ENCODE measurements at regions not wholly inside any gene's neighbourhood (a gene's known extent, or its start where the extent isn't known, plus 50 kb on each side); places are given as distances from the start of the nearest gene placed in this dataset.

GRCh38 chr16:86321491-86321890 is 188.8 kb upstream of the FOXF1 start:
- no peaks in the 10 kb centered on the region for H3K36me3 ChIP-seq (ENCODE audit: control insufficient read depth in 2 of 2, extremely low read depth in 1 of 2, insufficient read depth in 2 of 2, low read length in 2 of 2)
- no peak for DNase-seq (ENCODE audit: low read depth, low spot score)

GRCh38 chr16:86322283-86322682 is 188.0 kb upstream of the FOXF1 start:
- no peak overlapping the region for H3K4me2 ChIP-seq (ENCODE audit: control insufficient read depth, extremely low read depth, insufficient read depth, low read depth, low read length)
- H3K36me3 ChIP-seq (ENCODE audit: control insufficient read depth in 2 of 2, extremely low read depth in 1 of 2, insufficient read depth in 2 of 2, low read length in 2 of 2) = no peaks in the 10 kb centered on the region
- no peak overlapping the region for H3K9ac ChIP-seq (ENCODE audit: control insufficient read depth, extremely low read depth, insufficient read depth, low read length)
- H3K4me3 ChIP-seq (ENCODE audit: control insufficient read depth in 2 of 3, extremely low read depth in 1 of 3, insufficient read depth in 2 of 3, low read depth in 1 of 3, low read length in 3 of 3) = no peak overlapping the region
- no peaks in the 10 kb centered on the region for H3K9me1 ChIP-seq (ENCODE audit: control insufficient read depth, extremely low read depth, insufficient read depth, low read length)
- no peaks in the 10 kb centered on the region for H3K27me3 ChIP-seq (ENCODE audit: control insufficient read depth, extremely low read depth, insufficient read depth, low read length)
- FAIRE-seq (no peak), DNase-seq (ENCODE audit: low read depth, low spot score) (no peak)
- no peak overlapping the region for H2AFZ ChIP-seq (ENCODE audit: control insufficient read depth, low read length)
- H3K4me1 ChIP-seq (ENCODE audit: control insufficient read depth, extremely low read depth, insufficient read depth, low read length) = no peaks in the 10 kb centered on the region
- H3K27ac ChIP-seq (ENCODE audit: control insufficient read depth, insufficient read depth, low read length) = no peak overlapping the region
- no peaks in the 10 kb centered on the region for H4K20me1 ChIP-seq (ENCODE audit: control insufficient read depth, extremely low read depth, insufficient read depth, low read length)
- peaks cover 2% of the 10 kb centered on the region for H3K9me3 ChIP-seq (ENCODE audit: control insufficient read depth, low read depth, low read length)
- no peak for TF ChIP-seq EZH2 (IDR thresholded peaks at IDR 0.05; ENCODE audit: low read length)
- no peak for TF ChIP-seq CTCF (optimal IDR thresholded peaks at IDR 0.05 in 1 of 3, IDR thresholded peaks at IDR 0.05 in 1 of 3, conservative IDR thresholded peaks at IDR 0.05 in 1 of 3; ENCODE audit: extremely low read depth in 1 of 3, insufficient read depth in 2 of 3, low read length in 3 of 3)
- dilution Hi-C loops (cut with MboI; ENCODE audit: extremely low pct_ligation_motif_present, low sequenced_read_pairs) = no loop called here
- no peaks in the 10 kb centered on the region for H3K79me2 ChIP-seq (ENCODE audit: control insufficient read depth, insufficient read depth, low read length)

More at GRCh38 chr16:86321491-86321890, 188.8 kb upstream of the FOXF1 start:
- dilution Hi-C loops (cut with MboI; ENCODE audit: extremely low pct_ligation_motif_present, low sequenced_read_pairs) = no loop called here
- Histone ChIP-seq H3K27ac (ENCODE audit: control insufficient read depth, insufficient read depth, low read length) (no peak overlapping the region), H3K9ac (ENCODE audit: control insufficient read depth, extremely low read depth, insufficient read depth, low read length) (no peak overlapping the region), H3K27me3 (ENCODE audit: control insufficient read depth, extremely low read depth, insufficient read depth, low read length) (no peaks in the 10 kb centered on the region), H3K4me2 (ENCODE audit: control insufficient read depth, extremely low read depth, insufficient read depth, low read depth, low read length) (no peak overlapping the region), H3K79me2 (ENCODE audit: control insufficient read depth, insufficient read depth, low read length) (no peaks in the 10 kb centered on the region), H3K4me1 (ENCODE audit: control insufficient read depth, extremely low read depth, insufficient read depth, low read length) (no peaks in the 10 kb centered on the region), H3K9me3 (ENCODE audit: control insufficient read depth, low read depth, low read length) (no peaks in the 10 kb centered on the region), H4K20me1 (ENCODE audit: control insufficient read depth, extremely low read depth, insufficient read depth, low read length) (no peaks in the 10 kb centered on the region), H2AFZ (ENCODE audit: control insufficient read depth, low read length) (no peak overlapping the region), H3K9me1 (ENCODE audit: control insufficient read depth, extremely low read depth, insufficient read depth, low read length) (no peaks in the 10 kb centered on the region), H3K4me3 (ENCODE audit: control insufficient read depth in 2 of 3, extremely low read depth in 1 of 3, insufficient read depth in 2 of 3, low read depth in 1 of 3, low read length in 3 of 3) (no peak overlapping the region)
- FAIRE-seq = no peak
- TF ChIP-seq EZH2 (IDR thresholded peaks at IDR 0.05; ENCODE audit: low read length) (no peak), CTCF (optimal IDR thresholded peaks at IDR 0.05 in 1 of 3, IDR thresholded peaks at IDR 0.05 in 1 of 3, conservative IDR thresholded peaks at IDR 0.05 in 1 of 3; ENCODE audit: extremely low read depth in 1 of 3, insufficient read depth in 2 of 3, low read length in 3 of 3) (no peak)

All from keratinocyte (primary cell).